Endodermal cell (in vitro differentiated cells): ENCODE measurements at regions not wholly inside any gene's neighbourhood (a gene's known extent, or its start where the extent isn't known, plus 50 kb on each side); places are given as distances from the start of the nearest gene placed in this dataset.
"Not testable (repeated sequence)": the region's sequence is repeated elsewhere in the genome, so short reads cannot be mapped to it uniquely, and the experiment has no call there.

ENCODE experiments used
- DNase-seq: peaks from one replicate; pipeline ENCODE4 v3.0.0-alpha.2; 2017
- H3K27ac ChIP-seq: 2 replicates; pipeline ENCODE4 v1.5.1; 2013; ENCODE audit warnings: mild to moderate bottlenecking, low read depth, low read length, moderate library complexity
- H3K27me3 ChIP-seq: 2 replicates; pipeline ENCODE4 v1.6.1; 2013; ENCODE audit warnings: mild to moderate bottlenecking, low read length, moderate library complexity; ENCODE audit not compliant: insufficient read depth, control insufficient read depth, poor library complexity, severe bottlenecking
- H3K36me3 ChIP-seq: 2 replicates; pipeline ENCODE4 v1.7.0; 2013; ENCODE audit warnings: mild to moderate bottlenecking, low read length, moderate library complexity; ENCODE audit not compliant: control insufficient read depth, insufficient read depth
- H3K4me1 ChIP-seq: one replicate; pipeline ENCODE4 v1.7.0; 2013; ENCODE audit warnings: low read length; ENCODE audit not compliant: control insufficient read depth, insufficient read depth
- H3K4me3 ChIP-seq: 2 replicates; pipeline ENCODE4 v1.5.1; 2013; ENCODE audit warnings: mild to moderate bottlenecking, low read length, moderate library complexity
- H3K9ac ChIP-seq: 2 replicates; pipeline ENCODE4 v1.6.1; 2013; ENCODE audit warnings: mild to moderate bottlenecking, low read length, moderate library complexity; ENCODE audit not compliant: poor library complexity, severe bottlenecking; ENCODE audit errors: extremely low read depth
- H3K9me3 ChIP-seq: 2 replicates; pipeline ENCODE4 v1.6.1; 2013; ENCODE audit warnings: mild to moderate bottlenecking, low read length, moderate library complexity; ENCODE audit not compliant: control insufficient read depth
- H3K27ac Mint-ChIP-seq: 2 replicates; pipeline ENCODE4 v1.8.0; 2020; ENCODE audit warnings: mixed read lengths
- H3K27me3 Mint-ChIP-seq: 2 replicates; pipeline ENCODE4 v1.8.0; 2021; ENCODE audit warnings: mild to moderate bottlenecking, mixed read lengths; ENCODE audit not compliant: insufficient read depth
- H3K36me3 Mint-ChIP-seq: 2 replicates; pipeline ENCODE4 v1.8.0; 2020; ENCODE audit warnings: low read depth, mixed read lengths
- H3K4me1 Mint-ChIP-seq: 2 replicates; pipeline ENCODE4 v1.8.0; 2020; ENCODE audit warnings: mixed read lengths
- H3K4me3 Mint-ChIP-seq: 2 replicates; pipeline ENCODE4 v1.8.0; 2020; ENCODE audit warnings: mild to moderate bottlenecking, moderate library complexity, mixed read lengths
- H3K9me3 Mint-ChIP-seq: 2 replicates; pipeline ENCODE4 v1.8.0; 2020; ENCODE audit warnings: mild to moderate bottlenecking, mixed read lengths
- CTCF ChIP-seq: fragments of 200-600 bp; sonication (generic); conservative IDR thresholded peaks from 2 replicates; pipeline ENCODE4 v1.5.0; 2021; ENCODE audit warnings: antibody characterized with exemption, mild to moderate bottlenecking
- WGBS, 2 experiments: methylation state at CpG; one replicate each; pipeline versions ENCODE4 v1.1.5 to v1.1.7; 2013; ENCODE audit warnings: missing lambda C conversion rate in 2 of 2, mixed read lengths in 1 of 2; ENCODE audit not compliant: insufficient coverage in 1 of 2, insufficient read length in 1 of 2; 5-methylcytosine and 5-hydroxymethylcytosine counted together

- H3K36me3 ChIP-seq = no peaks in the 10 kb centered on the region
- H3K4me1 ChIP-seq = no peaks in the 10 kb centered on the region
- no peaks in the 10 kb centered on the region for H3K27me3 ChIP-seq
- Mint-ChIP-seq H3K9me3 (peaks cover 16% of the 10 kb centered on the region), H3K4me1 (peaks cover 6% of the 10 kb centered on the region), H3K4me3 (no peak overlapping the region), H3K36me3 (no peaks in the 10 kb centered on the region), H3K27ac (no peak overlapping the region), H3K27me3 (no peaks in the 10 kb centered on the region)
- no peak overlapping the region for H3K27ac ChIP-seq
- 93 to 98% methylated on average over 5 of the region's 5 CpGs for WGBS, 2 experiments
- H3K9me3 ChIP-seq = no peaks in the 10 kb centered on the region
- TF ChIP-seq CTCF = peak; percentile 39
- DNase-seq = peak; percentile 68
- H3K9ac ChIP-seq = no peak overlapping the region
- no peak overlapping the region for H3K4me3 ChIP-seq
Observed at GRCh38 chr11:87628026-87628580, 547.1 kb downstream of the RAB38 start.

DNA sequence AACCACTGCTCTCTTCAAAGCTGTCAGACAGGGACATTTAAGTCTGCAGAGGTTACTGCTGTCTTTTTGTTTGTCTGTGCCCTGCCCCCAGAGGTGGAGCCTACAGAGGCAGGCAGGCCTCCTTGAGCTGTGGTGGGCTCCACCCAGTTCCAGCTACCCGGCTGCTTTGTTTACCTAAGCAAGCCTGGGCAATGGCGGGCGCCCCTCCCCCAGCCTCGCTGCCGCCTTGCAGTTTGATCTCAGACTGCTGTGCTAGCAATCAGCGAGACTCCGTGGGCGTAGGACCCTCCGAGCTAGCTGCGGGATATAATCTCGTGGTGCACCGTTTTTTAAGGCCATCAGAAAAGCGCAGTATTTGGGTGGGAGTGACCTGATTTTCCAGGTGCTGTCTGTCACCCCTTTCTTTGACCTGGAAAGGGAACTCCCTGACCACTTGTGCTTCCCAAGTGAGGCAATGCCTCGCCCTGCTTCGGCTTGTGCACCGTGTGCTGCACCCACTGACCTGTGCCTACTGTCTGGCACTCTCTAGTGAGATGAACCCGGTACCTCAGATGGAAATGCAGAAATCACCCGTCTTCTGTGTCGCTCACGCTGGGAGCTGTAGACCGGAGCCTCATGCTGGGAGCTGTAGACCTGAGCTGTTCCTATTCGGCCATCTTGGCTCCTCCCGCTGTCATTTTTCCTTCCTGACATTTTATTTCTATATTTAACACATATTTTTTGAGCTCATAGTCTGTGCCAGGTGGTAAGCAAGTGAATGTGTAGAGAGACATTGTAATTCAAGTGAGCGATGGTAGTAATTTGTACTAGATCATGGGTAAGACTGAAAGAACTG is 551.5 kb downstream of the RAB38 start:
- Mint-ChIP-seq H3K27ac (peak overlapping the region; percentile 88), H3K4me3 (peak overlapping the region; percentile 52)
- H3K4me3 ChIP-seq = not testable (repeated sequence)

GRCh38 chr11:87616511-87616910 is 558.7 kb downstream of the RAB38 start:
- H3K4me1 ChIP-seq = no peaks in the 10 kb centered on the region
- no peak overlapping the region for H3K27ac ChIP-seq
- H3K36me3 ChIP-seq = no peaks in the 10 kb centered on the region
- no peaks in the 10 kb centered on the region for H3K27me3 Mint-ChIP-seq
- no peaks in the 10 kb centered on the region for H3K9me3 ChIP-seq
- H3K4me1 Mint-ChIP-seq = no peaks in the 10 kb centered on the region
- no peaks in the 10 kb centered on the region for H3K36me3 Mint-ChIP-seq
- no peak overlapping the region for H3K27ac Mint-ChIP-seq
- no peak overlapping the region for H3K9ac ChIP-seq
- H3K4me3 Mint-ChIP-seq = no peak overlapping the region
- DNase-seq = no peak
- no peak overlapping the region for H3K4me3 ChIP-seq
- no peaks in the 10 kb centered on the region for H3K27me3 ChIP-seq
- peaks cover 6% of the 10 kb centered on the region for H3K9me3 Mint-ChIP-seq
- no peak for TF ChIP-seq CTCF

More for the DNA sequence above, 551.5 kb downstream of the RAB38 start:
- not testable (repeated sequence) for H3K27ac ChIP-seq, H3K4me1 ChIP-seq, H3K27me3 Mint-ChIP-seq, H3K27me3 ChIP-seq, H3K9ac ChIP-seq, H3K36me3 Mint-ChIP-seq, H3K9me3 ChIP-seq, H3K4me1 Mint-ChIP-seq, H3K36me3 ChIP-seq
- 66% methylated on average over 15 to 24 of the region's 24 CpGs for WGBS, 2 experiments
- DNase-seq = peak; percentile 50
- H3K9me3 Mint-ChIP-seq = peaks cover 27% of the 10 kb centered on the region
